ENCODE measurements at regions not wholly inside any gene's neighbourhood (a gene's known extent, or its start where the extent isn't known, plus 50 kb on each side); places are given as distances from the start of the nearest gene placed in this dataset.
A peak's percentile ranks its signal among the peaks of the same experiment; 100 is the strongest.

- DNase-seq (ENCODE audit: low read depth) (no peak), FAIRE-seq (no peak)
- Histone ChIP-seq H3K4me1 (ENCODE audit: insufficient read depth, low read length) (no peaks in the 10 kb centered on the region), H3K4me2 (ENCODE audit: low read length) (peak overlapping the region; percentile 56), H3K27ac (ENCODE audit: low read depth, low read length) (no peak overlapping the region), H3K36me3 (ENCODE audit: insufficient read depth, low read length) (no peaks in the 10 kb centered on the region), H3K9ac (ENCODE audit: low read length) (no peak overlapping the region), H3K27me3 (ENCODE audit: insufficient read depth, low read length) (no peaks in the 10 kb centered on the region), H2AFZ (ENCODE audit: low read depth, low read length) (peak overlapping the region; percentile 72), H3K4me3 (ENCODE audit: insufficient read depth, low read depth, low read length) (peak overlapping the region; percentile 12), H3K79me2 (ENCODE audit: insufficient read depth, low read length) (no peaks in the 10 kb centered on the region), H4K20me1 (ENCODE audit: insufficient read depth, low read length) (no peaks in the 10 kb centered on the region), H3K9me3 (ENCODE audit: insufficient read depth, low read depth, low read length) (no peaks in the 10 kb centered on the region)
- H3K4me3 Mint-ChIP-seq (ENCODE audit: unreplicated experiment) = no peak overlapping the region
- peaks cover 3% of the 10 kb centered on the region for H3K27me3 Mint-ChIP-seq (ENCODE audit: low read depth, unreplicated experiment)
- peaks cover 3% of the 10 kb centered on the region for H3K4me1 Mint-ChIP-seq (ENCODE audit: low read depth, unreplicated experiment)
- no peak overlapping the region for H3K27ac Mint-ChIP-seq (ENCODE audit: unreplicated experiment)
- TF ChIP-seq EZH2 (IDR thresholded peaks at IDR 0.05; ENCODE audit: insufficient read depth, low read length) = no peak
- TF ChIP-seq, protein P1, sequence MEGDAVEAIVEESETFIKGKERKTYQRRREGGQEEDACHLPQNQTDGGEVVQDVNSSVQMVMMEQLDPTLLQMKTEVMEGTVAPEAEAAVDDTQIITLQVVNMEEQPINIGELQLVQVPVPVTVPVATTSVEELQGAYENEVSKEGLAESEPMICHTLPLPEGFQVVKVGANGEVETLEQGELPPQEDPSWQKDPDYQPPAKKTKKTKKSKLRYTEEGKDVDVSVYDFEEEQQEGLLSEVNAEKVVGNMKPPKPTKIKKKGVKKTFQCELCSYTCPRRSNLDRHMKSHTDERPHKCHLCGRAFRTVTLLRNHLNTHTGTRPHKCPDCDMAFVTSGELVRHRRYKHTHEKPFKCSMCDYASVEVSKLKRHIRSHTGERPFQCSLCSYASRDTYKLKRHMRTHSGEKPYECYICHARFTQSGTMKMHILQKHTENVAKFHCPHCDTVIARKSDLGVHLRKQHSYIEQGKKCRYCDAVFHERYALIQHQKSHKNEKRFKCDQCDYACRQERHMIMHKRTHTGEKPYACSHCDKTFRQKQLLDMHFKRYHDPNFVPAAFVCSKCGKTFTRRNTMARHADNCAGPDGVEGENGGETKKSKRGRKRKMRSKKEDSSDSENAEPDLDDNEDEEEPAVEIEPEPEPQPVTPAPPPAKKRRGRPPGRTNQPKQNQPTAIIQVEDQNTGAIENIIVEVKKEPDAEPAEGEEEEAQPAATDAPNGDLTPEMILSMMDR (IDR thresholded peaks at IDR 0.05; ENCODE audit: insufficient read depth, low read depth, low read length) = no peak
- no peaks in the 10 kb centered on the region for H3K9me3 Mint-ChIP-seq (ENCODE audit: unreplicated experiment)
- no peaks in the 10 kb centered on the region for H3K36me3 Mint-ChIP-seq (ENCODE audit: low read depth, unreplicated experiment)
Measured at GRCh38 chr6:14784596-14785492, 461.0 kb upstream of the JARID2 start.

DNA sequence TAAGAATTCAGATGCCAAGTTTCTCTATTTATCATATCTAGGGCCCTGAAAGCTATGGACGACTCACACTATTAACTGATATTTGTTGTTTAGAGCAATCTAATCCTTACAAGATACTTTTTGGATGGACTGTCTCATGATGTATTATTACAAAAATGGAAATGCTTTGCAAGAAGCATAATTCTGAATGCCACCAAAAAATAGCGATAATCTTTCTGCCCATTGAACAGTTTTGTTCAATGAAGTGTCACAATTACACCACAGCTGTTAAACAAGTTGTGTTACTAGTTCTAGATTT is 460.4 kb upstream of the JARID2 start:
- peaks cover 3% of the 10 kb centered on the region for H3K4me1 Mint-ChIP-seq (ENCODE audit: low read depth, unreplicated experiment)
- no peaks in the 10 kb centered on the region for H3K9me3 Mint-ChIP-seq (ENCODE audit: unreplicated experiment)
- Histone ChIP-seq H3K9me3 (ENCODE audit: insufficient read depth, low read depth, low read length) (no peaks in the 10 kb centered on the region), H3K4me3 (ENCODE audit: insufficient read depth, low read depth, low read length) (no peak overlapping the region), H3K79me2 (ENCODE audit: insufficient read depth, low read length) (no peaks in the 10 kb centered on the region), H3K27me3 (ENCODE audit: insufficient read depth, low read length) (no peaks in the 10 kb centered on the region), H3K4me1 (ENCODE audit: insufficient read depth, low read length) (no peaks in the 10 kb centered on the region), H2AFZ (ENCODE audit: low read depth, low read length) (no peak overlapping the region), H3K36me3 (ENCODE audit: insufficient read depth, low read length) (no peaks in the 10 kb centered on the region), H3K9ac (ENCODE audit: low read length) (no peak overlapping the region), H3K4me2 (ENCODE audit: low read length) (no peak overlapping the region), H4K20me1 (ENCODE audit: insufficient read depth, low read length) (no peaks in the 10 kb centered on the region), H3K27ac (ENCODE audit: low read depth, low read length) (no peak overlapping the region)
- H3K4me3 Mint-ChIP-seq (ENCODE audit: unreplicated experiment) = no peak overlapping the region
- no peak for TF ChIP-seq EZH2 (IDR thresholded peaks at IDR 0.05; ENCODE audit: insufficient read depth, low read length)
- TF ChIP-seq, protein P1 (IDR thresholded peaks at IDR 0.05; ENCODE audit: insufficient read depth, low read depth, low read length) = no peak
- FAIRE-seq = no peak
- no peak overlapping the region for H3K27ac Mint-ChIP-seq (ENCODE audit: unreplicated experiment)
- no peak for DNase-seq (ENCODE audit: low read depth)
- no peaks in the 10 kb centered on the region for H3K36me3 Mint-ChIP-seq (ENCODE audit: low read depth, unreplicated experiment)
- H3K27me3 Mint-ChIP-seq (ENCODE audit: low read depth, unreplicated experiment) = peaks cover 3% of the 10 kb centered on the region

DNA sequence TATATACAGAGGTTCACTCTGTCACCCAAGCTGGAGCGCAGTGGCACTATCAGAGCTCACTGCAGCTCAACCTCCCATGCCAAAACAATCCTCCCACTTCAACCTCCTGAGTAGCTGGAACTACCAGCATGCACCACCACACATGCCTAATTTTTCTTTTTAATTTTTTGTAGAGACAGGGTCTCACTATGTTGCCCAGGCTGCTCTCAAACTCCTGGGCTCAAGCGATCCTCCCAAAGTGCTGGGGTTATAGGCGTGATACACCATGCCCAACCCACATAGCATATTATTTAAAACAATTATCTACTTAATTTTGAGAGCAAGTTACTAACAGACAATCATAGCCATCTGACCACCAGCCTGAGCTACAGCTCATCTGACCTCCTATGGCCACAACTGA is 459.9 kb upstream of the JARID2 start:
- H3K4me1 Mint-ChIP-seq (ENCODE audit: low read depth, unreplicated experiment) = peaks cover 3% of the 10 kb centered on the region
- DNase-seq (ENCODE audit: low read depth) = no peak
- H3K4me1 ChIP-seq (ENCODE audit: insufficient read depth, low read length) = no peaks in the 10 kb centered on the region

More for the DNA sequence above, 459.9 kb upstream of the JARID2 start:
- Histone ChIP-seq H3K27ac (ENCODE audit: low read depth, low read length) (no peak overlapping the region), H3K27me3 (ENCODE audit: insufficient read depth, low read length) (no peaks in the 10 kb centered on the region), H3K36me3 (ENCODE audit: insufficient read depth, low read length) (no peaks in the 10 kb centered on the region), H3K79me2 (ENCODE audit: insufficient read depth, low read length) (no peaks in the 10 kb centered on the region), H3K4me2 (ENCODE audit: low read length) (no peak overlapping the region), H3K9me3 (ENCODE audit: insufficient read depth, low read depth, low read length) (no peaks in the 10 kb centered on the region), H3K9ac (ENCODE audit: low read length) (no peak overlapping the region), H3K4me3 (ENCODE audit: insufficient read depth, low read depth, low read length) (no peak overlapping the region), H2AFZ (ENCODE audit: low read depth, low read length) (no peak overlapping the region), H4K20me1 (ENCODE audit: insufficient read depth, low read length) (no peaks in the 10 kb centered on the region)
- Mint-ChIP-seq H3K4me3 (ENCODE audit: unreplicated experiment) (no peak overlapping the region), H3K36me3 (ENCODE audit: low read depth, unreplicated experiment) (no peaks in the 10 kb centered on the region), H3K9me3 (ENCODE audit: unreplicated experiment) (no peaks in the 10 kb centered on the region), H3K27me3 (ENCODE audit: low read depth, unreplicated experiment) (peaks cover 2% of the 10 kb centered on the region), H3K27ac (ENCODE audit: unreplicated experiment) (no peak overlapping the region)
- no peak for TF ChIP-seq EZH2 (IDR thresholded peaks at IDR 0.05; ENCODE audit: insufficient read depth, low read length)
- TF ChIP-seq, protein P1 (IDR thresholded peaks at IDR 0.05; ENCODE audit: insufficient read depth, low read depth, low read length) = no peak
- FAIRE-seq = no peak
